K562 (cell line): ENCODE measurements at regions not wholly inside any gene's neighbourhood (a gene's known extent, or its start where the extent isn't known, plus 50 kb on each side); places are given as distances from the start of the nearest gene placed in this dataset.

ENCODE experiments used
- ATAC-seq: fragments of 200-7000 bp; cut with Tn5 transposase; 3 replicates; pipeline ENCODE4 v1.9.1; 2020; ENCODE audit warnings: moderate library complexity
- BruUV-seq: library from RNA; stranded (reverse); fragments of 400-500 nt; replicated peaks from 2 replicates; lab custom pipeline; 2021; lab: Mats Ljungman, UMichigan
- CTCF ChIA-PET: fragments of 300-600 bp; formaldehyde crosslinking; extraction: SDS; loops from one replicate; lab custom pipeline; 2021; ENCODE audit warnings: low intra/inter-chr PET ratio; lab: Yijun Ruan, JAX
- POLR2A ChIA-PET: fragments of 300-600, 350-650 bp; sonication (Branson Sonifier 250); formaldehyde crosslinking; extraction: SDS; loops from one replicate; lab custom pipeline; 2021; ENCODE audit warnings: antibody characterized with exemption, inconsistent platforms; lab: Yijun Ruan, JAX
- DNase-seq, 4 experiments: peaks; one replicate each; pipeline versions ENCODE4 v3.0.0 to v3.0.0-alpha.2; 2011 to 2018; ENCODE audit warnings: low spot score in 3 of 4, mixed read lengths in 3 of 4; ENCODE audit errors: extremely low read depth in 1 of 4
- FAIRE-seq: peaks from 2 replicates; lab custom pipeline; 2011; peaks lifted over from hg19 to GRCh38; lab: Jason Lieb, UNC
- H2AFZ ChIP-seq: 2 replicates; pipeline ENCODE4 v1.6.0; 2011; ENCODE audit warnings: low read depth, low read length, control low read depth, inconsistent platforms
- H3K27ac ChIP-seq: fragments of 200-600 bp; 3 replicates; pipeline ENCODE4 v1.8.0; 2011; ENCODE audit warnings: low read depth, mild to moderate bottlenecking, control low read depth, inconsistent platforms, low read length, moderate library complexity, mixed read lengths; ENCODE audit errors: extremely low read depth
- H3K27me3 ChIP-seq, 2 experiments: fragments of 300-600 bp in 1 of 2; 2 replicates in 1 of 2; 3 replicates in 1 of 2; pipeline versions ENCODE4 v1.6.0 to v1.8.0; 2011; ENCODE audit warnings: inconsistent platforms in 2 of 2, low read length in 2 of 2, mild to moderate bottlenecking in 1 of 2, mixed read lengths in 1 of 2, moderate library complexity in 1 of 2; ENCODE audit not compliant: control insufficient read depth in 2 of 2, insufficient read depth in 2 of 2
- H3K36me3 ChIP-seq: fragments of 300-600 bp; 3 replicates; pipeline ENCODE4 v1.8.0; 2011; ENCODE audit warnings: mild to moderate bottlenecking, low read length, inconsistent platforms; ENCODE audit not compliant: control insufficient read depth, insufficient read depth
- H3K4me1 ChIP-seq, 2 experiments: fragments of 200-600 bp in 1 of 2; replicated peaks in 1 of 2; 2 replicates in 1 of 2; 3 replicates in 1 of 2; pipeline versions ENCODE4 v1.5.1 to v1.8.0; 2011; ENCODE audit warnings: inconsistent platforms in 2 of 2, low read length in 2 of 2, mild to moderate bottlenecking in 1 of 2, mixed read lengths in 1 of 2, moderate library complexity in 1 of 2; ENCODE audit not compliant: control insufficient read depth in 2 of 2, insufficient read depth in 2 of 2
- H3K4me2 ChIP-seq: 2 replicates; pipeline ENCODE4 v1.6.1; 2011; ENCODE audit warnings: low read length, control low read depth, inconsistent platforms, mixed read lengths; ENCODE audit not compliant: insufficient read depth
- H3K4me3 ChIP-seq: fragments of 200-600 bp; sonication (generic), shearing (Covaris generic); 2 replicates; pipeline ENCODE4 v1.5.1; 2016; ENCODE audit warnings: control low read depth, inconsistent platforms
- H3K79me2 ChIP-seq: fragments of 200-600 bp; 3 replicates; pipeline ENCODE4 v1.8.0; 2011; ENCODE audit warnings: low read length, inconsistent platforms; ENCODE audit not compliant: control insufficient read depth, insufficient read depth
- H3K9ac ChIP-seq, 2 experiments: 2 replicates each; pipeline versions ENCODE4 v1.6.0 to v1.6.1; 2011; ENCODE audit warnings: low read depth in 2 of 2, low read length in 2 of 2, control low read depth in 1 of 2, inconsistent platforms in 1 of 2, mild to moderate bottlenecking in 1 of 2, mixed read lengths in 1 of 2; ENCODE audit not compliant: insufficient read depth in 1 of 2
- H3K9me1 ChIP-seq: one replicate; pipeline ENCODE4 v1.6.0; 2011; ENCODE audit warnings: inconsistent platforms, mild to moderate bottlenecking, low read length, moderate library complexity; ENCODE audit not compliant: control insufficient read depth, insufficient read depth
- H3K9me3 ChIP-seq: replicated peaks from 2 replicates; pipeline ENCODE4 v1.5.1; 2011; ENCODE audit warnings: low read depth, low read length, inconsistent platforms; ENCODE audit not compliant: control insufficient read depth, insufficient read depth
- H4K20me1 ChIP-seq: replicated peaks from 2 replicates; pipeline ENCODE4 v1.6.1; 2011; ENCODE audit warnings: low read length, inconsistent platforms, mixed read lengths; ENCODE audit not compliant: control insufficient read depth, insufficient read depth
- WGBS: fragments of 100-300 bp; shearing (Covaris generic); methylation state at CpG from one replicate; pipeline ENCODE4 v1.1.6; 2016; ENCODE audit warnings: low coverage, mixed read lengths; ENCODE audit not compliant: insufficient coverage; ENCODE audit errors: missing lambda C conversion rate; 5-methylcytosine and 5-hydroxymethylcytosine counted together
- in situ Hi-C: fragments of 300-500 bp; cut with MboI; formaldehyde crosslinking; loops from 4 replicates; pipeline ENCODE4 v1.15.0; 2018; ENCODE audit warnings: inconsistent platforms, mixed read lengths
- intact Hi-C: fragments of 100-400 bp; cut with micrococcal nuclease; formaldehyde crosslinking; loops from 2 replicates; pipeline ENCODE4 v1.14.2; 2022
- TF ChIP-seq, protein P1 (sequence below): IDR thresholded peaks from 3 replicates; pipeline ENCODE4 v1.6.1; 2011; ENCODE audit warnings: borderline replicate concordance, mild to moderate bottlenecking; ENCODE audit not compliant: insufficient read length, insufficient read depth
- TF ChIP-seq, protein P2 (sequence below): IDR thresholded peaks from 2 replicates; pipeline ENCODE4 v1.6.1; 2016; ENCODE audit warnings: missing genetic modification characterization, missing compliant biosample characterization

DNA sequence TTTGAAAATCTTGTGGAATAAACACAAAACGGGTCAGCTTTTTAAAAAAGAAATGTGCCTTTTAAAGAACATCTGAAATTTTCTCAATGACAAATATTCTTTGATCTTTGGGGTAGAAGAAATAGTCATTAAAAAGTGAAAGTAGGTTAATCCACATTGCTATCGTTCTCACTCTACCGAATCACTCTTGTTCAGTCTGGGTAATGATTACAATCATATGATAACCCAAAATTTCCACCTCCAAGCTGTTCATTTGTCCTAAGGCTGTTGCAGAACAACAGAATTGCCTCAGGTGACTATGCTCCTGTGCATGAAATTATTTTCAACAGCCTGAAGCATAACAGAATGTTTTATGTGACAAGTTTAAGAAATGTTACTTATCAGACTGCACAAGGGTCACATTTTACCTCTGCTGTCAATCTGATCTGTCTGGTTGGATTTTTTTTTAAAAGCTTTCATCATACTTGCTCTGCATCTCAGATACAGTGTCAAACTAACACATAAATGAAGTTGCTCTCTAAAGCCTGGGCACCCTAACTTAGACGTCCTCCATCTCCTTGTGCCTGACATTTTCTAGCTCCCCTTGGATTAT lies 227.3 kb downstream of the LURAP1L start:
- BruUV-seq, result no TSS peak
- intact Hi-C loops (no loop called here), in situ Hi-C loops (no loop called here)
- WGBS, result 12% methylated on average over 4 of the region's 4 CpGs
- DNase-seq, result no peak
- no peaks in the 10 kb centered on the region for H3K79me2 ChIP-seq
- H4K20me1 ChIP-seq, result no peaks in the 10 kb centered on the region
- no peak for FAIRE-seq
- no peaks in the 10 kb centered on the region for H3K27me3 ChIP-seq
- CTCF ChIA-PET, result no interaction called here
- POLR2A ChIA-PET, result no interaction called here
- H3K27ac ChIP-seq, result no peak overlapping the region
- no peaks in the 10 kb centered on the region for H3K4me1 ChIP-seq
- no peak overlapping the region for H3K4me3 ChIP-seq
- no peak overlapping the region for H2AFZ ChIP-seq
- TF ChIP-seq, protein P1, sequence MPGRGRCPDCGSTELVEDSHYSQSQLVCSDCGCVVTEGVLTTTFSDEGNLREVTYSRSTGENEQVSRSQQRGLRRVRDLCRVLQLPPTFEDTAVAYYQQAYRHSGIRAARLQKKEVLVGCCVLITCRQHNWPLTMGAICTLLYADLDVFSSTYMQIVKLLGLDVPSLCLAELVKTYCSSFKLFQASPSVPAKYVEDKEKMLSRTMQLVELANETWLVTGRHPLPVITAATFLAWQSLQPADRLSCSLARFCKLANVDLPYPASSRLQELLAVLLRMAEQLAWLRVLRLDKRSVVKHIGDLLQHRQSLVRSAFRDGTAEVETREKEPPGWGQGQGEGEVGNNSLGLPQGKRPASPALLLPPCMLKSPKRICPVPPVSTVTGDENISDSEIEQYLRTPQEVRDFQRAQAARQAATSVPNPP, result no peak
- TF ChIP-seq, protein P2, sequence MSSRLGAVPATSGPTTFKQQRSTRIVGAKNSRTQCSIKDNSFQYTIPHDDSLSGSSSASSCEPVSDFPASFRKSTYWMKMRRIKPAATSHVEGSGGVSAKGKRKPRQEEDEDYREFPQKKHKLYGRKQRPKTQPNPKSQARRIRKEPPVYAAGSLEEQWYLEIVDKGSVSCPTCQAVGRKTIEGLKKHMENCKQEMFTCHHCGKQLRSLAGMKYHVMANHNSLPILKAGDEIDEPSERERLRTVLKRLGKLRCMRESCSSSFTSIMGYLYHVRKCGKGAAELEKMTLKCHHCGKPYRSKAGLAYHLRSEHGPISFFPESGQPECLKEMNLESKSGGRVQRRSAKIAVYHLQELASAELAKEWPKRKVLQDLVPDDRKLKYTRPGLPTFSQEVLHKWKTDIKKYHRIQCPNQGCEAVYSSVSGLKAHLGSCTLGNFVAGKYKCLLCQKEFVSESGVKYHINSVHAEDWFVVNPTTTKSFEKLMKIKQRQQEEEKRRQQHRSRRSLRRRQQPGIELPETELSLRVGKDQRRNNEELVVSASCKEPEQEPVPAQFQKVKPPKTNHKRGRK (tag), result no peak
- ATAC-seq, result no peak
- no peak overlapping the region for H3K4me2 ChIP-seq
- H3K9me3 ChIP-seq, result no peaks in the 10 kb centered on the region
- no peak overlapping the region for H3K9ac ChIP-seq
- H3K36me3 ChIP-seq, result no peaks in the 10 kb centered on the region
- H3K9me1 ChIP-seq, result no peaks in the 10 kb centered on the region
